Astrocyte of the hippocampus (primary cell): ENCODE measurements at regions not wholly inside any gene's neighbourhood (a gene's known extent, or its start where the extent isn't known, plus 50 kb on each side); places are given as distances from the start of the nearest gene placed in this dataset.
A peak's percentile ranks its signal among the peaks of the same experiment; 100 is the strongest.

Source experiments
- DNase-seq: peaks from one replicate; pipeline ENCODE4 v3.0.0; 2011; ENCODE audit warnings: low read depth, low spot score

GRCh38 chr1:83813576-83813975 lies 185.4 kb downstream of the TTLL7 start:
- DNase-seq, result no peak

DNA sequence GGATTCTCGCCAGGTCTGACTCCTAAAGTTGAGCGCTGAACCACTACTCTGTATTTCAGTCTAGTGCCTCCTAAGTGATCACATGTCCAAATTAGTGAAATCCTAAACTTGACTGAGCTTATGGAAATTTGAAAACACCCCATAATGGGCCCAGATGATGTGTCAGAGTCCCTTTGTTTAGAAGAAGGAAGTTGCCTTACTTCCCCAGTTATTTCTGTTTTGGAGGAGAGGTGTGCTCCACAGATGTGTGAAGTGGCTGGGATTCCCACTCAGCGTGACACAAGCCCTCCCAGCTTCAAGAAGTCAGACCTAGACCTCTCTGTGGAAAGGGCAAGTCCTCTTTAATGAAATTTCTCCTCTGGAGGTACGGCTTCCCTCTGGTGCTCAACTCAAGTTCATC lies 188.8 kb downstream of the TTLL7 start:
- DNase-seq, result no peak

DNA sequence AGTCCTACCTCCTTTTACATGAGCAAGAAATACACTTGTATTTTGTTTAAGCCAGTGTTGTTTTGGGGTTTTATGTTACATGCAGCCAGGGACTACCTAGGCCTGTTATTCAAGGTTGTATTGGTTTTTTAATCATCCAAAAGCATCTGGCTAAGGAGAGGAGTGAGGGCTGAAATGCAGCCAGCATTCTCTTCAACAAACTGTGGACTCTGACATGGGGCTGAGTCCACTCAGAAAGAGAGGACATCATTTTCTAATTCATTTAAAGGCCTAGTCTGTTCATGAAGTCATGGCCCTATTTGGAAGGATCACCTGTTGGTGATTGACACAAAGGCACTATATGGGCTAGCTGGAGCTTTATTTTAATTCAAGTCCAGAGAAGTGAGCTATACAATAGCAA lies 190.4 kb downstream of the TTLL7 start:
- DNase-seq, result no peak

DNA sequence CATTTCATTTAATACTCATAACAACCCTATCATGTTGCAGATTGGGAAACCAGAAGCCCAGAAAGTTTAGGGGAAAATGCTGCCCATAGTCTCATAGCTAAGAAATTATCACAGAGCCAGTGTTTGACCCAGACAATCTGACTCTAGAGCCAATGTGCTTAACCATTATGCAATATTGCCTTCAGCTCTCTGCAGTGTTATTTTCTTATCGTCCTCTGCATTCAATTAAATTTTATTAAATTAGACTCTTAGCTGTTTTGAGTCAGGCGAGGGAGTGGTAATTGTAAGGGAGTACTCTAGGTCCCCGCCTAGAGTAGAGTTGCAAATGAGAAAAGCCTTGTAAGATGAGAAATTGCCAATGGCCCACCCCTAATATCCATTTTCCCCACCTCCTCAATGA lies 191.1 kb downstream of the TTLL7 start:
- no peak for DNase-seq

DNA sequence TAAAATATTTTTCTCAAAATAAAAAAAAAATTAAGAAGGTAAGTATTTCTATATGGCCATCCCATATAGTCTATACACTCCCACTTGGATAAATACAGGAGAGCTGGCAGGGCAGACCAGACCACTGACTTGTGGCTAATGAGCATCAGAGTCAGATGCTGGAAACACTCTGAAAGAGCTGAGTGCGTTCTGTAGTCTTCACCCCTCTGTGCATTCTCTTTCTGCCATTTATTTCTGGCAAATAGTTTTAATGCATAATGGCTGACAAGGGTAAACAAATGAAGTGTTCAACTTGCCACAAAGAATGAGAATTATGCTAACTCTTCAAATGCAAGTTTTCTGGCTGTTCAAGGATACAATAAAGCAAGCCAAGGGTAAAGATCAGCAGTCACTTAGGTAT lies 191.7 kb downstream of the TTLL7 start:
- peak; percentile 59 for DNase-seq

DNA sequence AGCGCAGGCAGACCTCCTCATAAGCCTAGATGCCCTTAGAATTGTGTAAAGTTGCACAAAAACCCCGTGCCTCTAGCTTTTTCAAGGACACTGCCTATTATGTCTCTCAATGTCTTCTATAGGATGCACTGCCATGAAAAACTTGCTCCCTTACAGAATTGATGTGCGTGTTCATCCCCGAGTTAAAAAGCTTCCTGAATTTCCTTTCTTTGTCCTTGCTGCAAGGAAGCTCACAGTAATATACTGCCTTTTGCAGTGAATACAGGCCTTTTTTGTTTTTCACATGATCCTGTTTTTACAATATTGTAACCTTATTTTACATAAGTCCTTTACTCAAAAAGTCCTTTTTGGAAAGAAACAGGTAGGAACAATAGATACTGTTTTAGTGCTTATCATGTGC lies 193.0 kb downstream of the TTLL7 start:
- DNase-seq, result no peak

- DNase-seq, result no peak
Measured at GRCh38 chr1:83802460-83803152, 196.3 kb downstream of the TTLL7 start.

DNA sequence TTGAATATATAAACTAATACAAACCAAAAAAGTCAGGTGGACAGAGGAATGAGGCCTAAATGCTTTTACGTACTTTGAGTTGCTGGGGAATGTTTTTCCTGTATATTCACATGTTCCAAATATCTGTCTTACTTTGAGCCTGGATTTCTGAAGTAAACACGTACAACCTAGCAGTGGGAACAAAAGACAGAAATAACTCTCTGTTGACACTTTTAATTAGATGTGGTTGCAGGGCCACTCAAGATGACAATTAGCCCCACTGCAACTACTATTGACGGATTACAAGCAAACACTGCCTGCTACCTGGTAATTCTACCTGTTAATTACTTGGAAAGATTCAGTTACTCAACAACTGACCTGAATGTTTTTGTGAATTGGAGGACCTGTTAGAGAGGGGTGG lies 196.9 kb downstream of the TTLL7 start:
- no peak for DNase-seq

GRCh38 chr1:83800066-83800465 lies 198.9 kb downstream of the TTLL7 start:
- peak; percentile 77 for DNase-seq

DNA sequence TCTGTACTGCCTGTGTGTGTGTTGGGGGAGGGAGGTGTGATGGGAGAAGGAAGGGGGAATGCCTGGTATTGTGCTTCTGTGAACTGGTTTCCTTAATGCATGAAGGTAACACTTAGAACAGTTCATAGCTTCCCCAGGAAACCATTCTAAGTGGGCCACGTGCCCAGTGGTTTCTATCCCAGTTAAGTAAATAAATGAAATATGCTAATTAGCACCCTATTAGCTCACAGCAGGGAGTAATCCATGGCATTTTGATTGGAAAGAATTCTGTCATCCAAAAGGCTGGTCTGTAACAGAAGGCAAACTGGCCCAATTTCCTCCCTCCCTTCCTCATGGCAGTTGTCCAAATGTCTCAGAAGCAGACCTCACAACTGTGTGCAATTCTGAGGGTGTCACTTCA lies 199.3 kb downstream of the TTLL7 start:
- peak; percentile 89 for DNase-seq

DNA sequence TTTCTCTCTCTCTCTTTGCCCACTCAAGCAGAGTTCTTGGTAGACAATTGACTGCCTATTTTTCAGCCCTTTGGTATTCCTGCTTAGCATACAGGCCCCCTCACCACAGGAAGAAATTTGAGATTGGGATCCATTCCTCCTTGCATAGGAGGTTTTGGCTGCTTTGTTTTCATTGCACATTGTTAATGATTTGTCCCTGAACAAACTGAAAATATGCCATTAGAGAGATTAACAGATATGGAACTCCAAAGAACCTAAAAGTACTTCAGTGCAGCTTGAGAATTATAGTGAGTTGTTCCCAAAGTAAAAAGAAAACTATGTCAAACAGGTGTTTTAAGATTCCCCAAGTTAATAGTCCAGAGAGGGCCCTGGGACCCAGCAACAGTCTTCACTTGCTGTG lies 200.0 kb downstream of the TTLL7 start:
- no peak for DNase-seq

GRCh38 chr1:83796409-83796808 lies 202.5 kb downstream of the TTLL7 start:
- no peak for DNase-seq

DNA sequence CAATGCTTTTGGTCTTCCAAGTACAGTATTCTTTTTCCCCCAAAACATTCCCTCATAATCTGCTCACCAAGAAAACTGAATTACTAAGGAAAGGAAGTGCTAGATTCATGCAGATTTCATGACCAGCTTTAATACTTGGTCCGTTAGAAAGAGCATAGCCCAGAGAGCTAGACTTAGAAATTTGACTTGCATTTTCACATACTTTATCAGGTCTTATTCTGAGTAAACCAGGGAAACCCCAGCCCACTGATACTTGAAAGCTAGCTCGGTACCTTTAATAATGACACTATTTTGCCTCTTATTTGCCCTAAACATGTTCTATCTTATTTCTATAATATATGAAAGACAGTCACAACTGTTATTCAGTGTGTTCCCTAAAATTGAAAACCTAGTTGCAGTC lies 204.5 kb downstream of the TTLL7 start:
- no peak for DNase-seq

DNA sequence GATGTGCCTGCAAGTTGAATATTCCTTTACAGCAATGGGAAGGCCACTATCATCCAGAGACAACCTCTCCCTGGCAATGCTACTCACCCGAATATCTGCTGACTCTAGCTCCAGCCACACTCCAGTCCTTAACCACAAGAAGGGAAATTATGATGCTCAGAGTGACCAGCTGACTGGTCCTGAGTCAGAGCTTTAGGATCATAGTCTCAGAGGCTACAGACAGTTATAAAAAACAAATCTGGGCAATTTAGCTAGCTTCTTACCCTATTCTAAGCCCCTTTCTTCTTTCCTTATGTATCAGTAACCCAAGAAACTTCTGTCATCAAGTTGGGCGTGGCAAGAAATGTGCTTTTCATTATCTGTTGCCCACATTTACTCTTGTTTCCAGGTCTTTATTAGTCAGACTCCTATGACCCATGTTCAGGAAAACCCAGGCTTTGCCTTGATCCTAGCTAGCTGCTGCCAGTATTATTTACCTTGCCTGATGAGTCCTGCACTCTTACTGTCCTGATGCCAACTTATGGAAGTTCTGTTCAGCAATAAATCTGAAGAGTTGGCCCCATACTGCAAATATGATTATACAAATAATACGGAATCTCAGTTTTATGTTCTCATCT lies 207.0 kb downstream of the TTLL7 start:
- peak; percentile 58 for DNase-seq

- no peak for DNase-seq
Measured at GRCh38 chr1:83790446-83790845, 208.5 kb downstream of the TTLL7 start.

GRCh38 chr1:83787246-83787998 lies 211.5 kb downstream of the TTLL7 start:
- no peak for DNase-seq

GRCh38 chr1:83781667-83782066 lies 217.3 kb downstream of the TTLL7 start:
- no peak for DNase-seq

DNA sequence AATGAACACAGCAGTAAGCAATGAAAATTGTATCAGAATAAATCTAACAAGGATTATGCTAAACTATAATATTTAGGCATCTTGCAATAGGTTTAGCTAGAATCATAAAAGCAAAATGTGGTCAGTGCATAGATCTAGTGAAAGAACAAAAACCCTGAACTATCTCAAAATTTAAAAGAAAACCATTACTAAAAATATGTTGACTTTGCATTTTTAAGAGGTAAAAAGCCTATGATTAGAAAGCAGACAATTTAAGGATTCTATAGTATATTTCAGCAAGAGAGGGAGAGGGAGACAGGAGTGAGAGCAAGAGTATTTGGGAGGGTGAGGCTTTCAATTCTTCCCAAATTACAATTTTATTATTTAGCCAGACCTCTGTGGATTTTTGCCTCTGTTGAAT lies 219.4 kb downstream of the TTLL7 start:
- DNase-seq, result no peak

DNA sequence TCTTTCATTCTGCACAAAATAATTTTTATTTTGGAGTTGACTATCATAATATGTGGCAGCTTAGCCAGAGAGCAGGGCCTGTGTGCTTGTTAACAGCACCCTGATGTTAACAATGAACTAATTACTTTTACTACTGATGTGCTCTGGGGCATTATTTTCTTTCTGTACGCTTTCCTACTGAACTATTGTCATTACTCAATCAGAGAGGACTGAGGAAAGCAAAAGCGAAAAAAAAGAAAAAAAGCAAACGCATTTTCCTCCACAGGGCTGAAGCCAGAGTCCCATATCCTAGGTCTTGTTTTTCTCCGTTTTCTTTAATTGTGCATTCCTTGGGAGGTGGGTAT lies 221.2 kb downstream of the TTLL7 start:
- DNase-seq, result no peak

DNA sequence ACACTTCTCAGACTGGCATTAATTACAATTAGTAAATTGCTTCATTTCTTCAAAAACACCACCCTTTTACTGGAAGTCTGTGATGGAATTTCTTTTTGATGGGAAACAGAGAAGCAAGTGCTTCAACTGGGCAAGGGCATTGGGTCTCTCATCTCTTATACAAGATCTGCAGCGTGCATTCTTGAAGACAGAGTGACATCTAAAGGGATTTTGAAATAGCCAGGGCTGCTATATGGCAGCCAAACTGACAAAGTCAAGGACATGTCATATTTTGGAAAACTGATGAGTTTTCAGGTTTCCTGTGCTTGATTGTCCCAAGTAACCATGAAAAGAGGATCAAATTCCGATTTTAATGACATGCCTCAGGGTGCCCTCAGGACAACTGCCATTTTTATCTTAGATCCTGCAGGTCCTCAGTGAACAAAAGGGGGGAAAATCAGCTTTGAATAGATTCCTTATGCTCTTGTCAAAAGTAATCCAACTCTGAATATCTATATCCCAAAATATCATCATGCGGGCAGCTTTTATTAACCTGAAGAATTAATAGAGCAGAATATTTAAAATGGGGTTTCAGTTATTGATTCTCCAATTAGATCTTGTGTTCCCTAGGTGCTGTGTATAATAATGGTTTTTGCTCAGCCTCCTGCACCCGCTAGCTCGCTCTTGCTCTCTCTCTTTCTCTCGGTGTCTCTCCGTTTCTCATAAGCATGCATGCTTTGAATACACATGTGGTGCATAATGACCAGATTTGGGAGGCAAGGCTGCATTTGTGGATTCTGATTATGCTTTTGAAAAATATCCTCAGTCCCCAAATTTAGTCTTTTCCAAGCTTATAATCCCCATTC lies 221.8 kb downstream of the TTLL7 start:
- no peak for DNase-seq

DNA sequence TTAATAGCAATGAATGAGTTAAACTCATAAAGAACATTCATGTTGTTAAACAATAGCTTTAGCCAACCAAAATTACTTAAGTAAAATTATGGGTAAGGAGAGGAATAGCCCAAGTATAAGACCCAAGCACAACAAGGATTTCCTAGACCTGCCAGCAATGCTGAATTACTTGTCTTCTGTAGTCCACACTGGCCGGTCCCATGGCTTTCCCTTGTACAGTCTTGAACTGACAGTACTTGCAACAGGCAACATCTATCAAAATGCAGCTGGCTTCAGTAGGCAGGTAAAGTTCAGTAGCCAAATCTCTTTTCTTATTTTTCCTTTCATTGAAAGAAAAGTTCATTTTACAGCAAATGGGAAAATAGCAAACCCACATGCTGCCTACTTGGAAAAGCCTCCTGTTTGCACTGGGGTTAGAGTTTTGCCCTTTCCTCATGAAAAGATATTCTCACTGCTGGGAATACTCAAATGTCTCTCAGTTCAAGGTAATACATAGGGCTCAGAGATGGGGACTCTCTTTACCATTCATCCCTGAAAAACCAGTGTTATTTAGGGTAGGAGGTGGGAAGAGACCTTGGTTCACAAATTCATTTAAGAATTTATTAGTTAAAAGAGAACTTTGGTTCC lies 222.8 kb downstream of the TTLL7 start:
- DNase-seq, result no peak

DNA sequence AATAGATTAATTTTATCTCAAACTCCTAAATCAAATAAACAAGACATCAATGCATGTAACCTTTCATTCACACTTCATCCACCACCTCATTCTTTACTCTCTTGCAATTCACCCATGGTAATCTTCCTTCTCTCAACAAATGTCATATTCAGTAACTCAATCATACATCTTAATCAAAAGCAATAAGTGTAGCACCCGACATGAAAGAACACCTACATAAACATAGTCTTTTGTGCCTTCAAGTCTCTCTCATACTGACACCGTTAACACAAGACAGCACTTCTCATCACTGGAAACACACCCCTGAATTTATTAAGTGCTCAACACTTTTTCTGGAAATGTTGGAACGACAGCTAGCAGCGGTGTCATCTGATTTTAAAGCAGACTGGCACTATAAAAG lies 225.9 kb downstream of the TTLL7 start:
- no peak for DNase-seq
